Testis (tissue), 2 donors: ENCODE measurements at regions not wholly inside any gene's neighbourhood (a gene's known extent, or its start where the extent isn't known, plus 50 kb on each side); places are given as distances from the start of the nearest gene placed in this dataset.

Source experiments
- POLR2A ChIP-seq: fragments of 450-650 bp; IDR thresholded peaks from one replicate; pipeline ENCODE4 v1.6.1; 2017; ENCODE audit warnings: antibody characterized with exemption, mild to moderate bottlenecking, moderate library complexity
- TF ChIP-seq, protein P1 (sequence below), 3 experiments: fragments of 450-650 bp in 2 of 3; fragments of 200-600 bp in 1 of 3; sonication (generic) in 1 of 3; IDR thresholded peaks; one replicate each; pipeline ENCODE4 v1.5.1; 2016 to 2019; ENCODE audit warnings: antibody characterized with exemption in 3 of 3, mild to moderate bottlenecking in 2 of 3, moderate library complexity in 1 of 3

DNA sequence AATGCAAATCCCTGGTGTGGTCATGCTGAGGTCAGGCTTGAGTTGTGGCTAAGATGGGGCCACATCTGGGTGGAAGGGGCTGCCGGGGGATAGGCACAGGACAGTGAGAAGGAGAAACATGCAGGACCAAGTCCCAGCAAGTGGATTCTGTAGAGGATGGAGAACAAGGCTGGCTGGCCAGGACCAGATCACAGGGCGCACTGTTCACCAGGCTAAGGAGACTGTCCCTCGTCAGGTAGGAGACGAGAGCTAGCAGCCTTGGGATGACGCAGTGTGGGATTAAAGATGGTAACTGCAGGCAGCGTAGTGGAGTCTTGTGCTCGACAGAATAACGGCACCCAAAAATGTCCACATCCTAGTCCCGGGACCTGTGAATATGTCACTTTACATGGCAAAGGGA, 336.1 kb downstream of the BCL11B start:
- no peak for TF ChIP-seq POLR2A
- TF ChIP-seq, protein P1, sequence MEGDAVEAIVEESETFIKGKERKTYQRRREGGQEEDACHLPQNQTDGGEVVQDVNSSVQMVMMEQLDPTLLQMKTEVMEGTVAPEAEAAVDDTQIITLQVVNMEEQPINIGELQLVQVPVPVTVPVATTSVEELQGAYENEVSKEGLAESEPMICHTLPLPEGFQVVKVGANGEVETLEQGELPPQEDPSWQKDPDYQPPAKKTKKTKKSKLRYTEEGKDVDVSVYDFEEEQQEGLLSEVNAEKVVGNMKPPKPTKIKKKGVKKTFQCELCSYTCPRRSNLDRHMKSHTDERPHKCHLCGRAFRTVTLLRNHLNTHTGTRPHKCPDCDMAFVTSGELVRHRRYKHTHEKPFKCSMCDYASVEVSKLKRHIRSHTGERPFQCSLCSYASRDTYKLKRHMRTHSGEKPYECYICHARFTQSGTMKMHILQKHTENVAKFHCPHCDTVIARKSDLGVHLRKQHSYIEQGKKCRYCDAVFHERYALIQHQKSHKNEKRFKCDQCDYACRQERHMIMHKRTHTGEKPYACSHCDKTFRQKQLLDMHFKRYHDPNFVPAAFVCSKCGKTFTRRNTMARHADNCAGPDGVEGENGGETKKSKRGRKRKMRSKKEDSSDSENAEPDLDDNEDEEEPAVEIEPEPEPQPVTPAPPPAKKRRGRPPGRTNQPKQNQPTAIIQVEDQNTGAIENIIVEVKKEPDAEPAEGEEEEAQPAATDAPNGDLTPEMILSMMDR (IDR thresholded peaks at IDR 0.05), result no peak
